ENCODE measurements at regions not wholly inside any gene's neighbourhood (a gene's known extent, or its start where the extent isn't known, plus 50 kb on each side); places are given as distances from the start of the nearest gene placed in this dataset.

DNA sequence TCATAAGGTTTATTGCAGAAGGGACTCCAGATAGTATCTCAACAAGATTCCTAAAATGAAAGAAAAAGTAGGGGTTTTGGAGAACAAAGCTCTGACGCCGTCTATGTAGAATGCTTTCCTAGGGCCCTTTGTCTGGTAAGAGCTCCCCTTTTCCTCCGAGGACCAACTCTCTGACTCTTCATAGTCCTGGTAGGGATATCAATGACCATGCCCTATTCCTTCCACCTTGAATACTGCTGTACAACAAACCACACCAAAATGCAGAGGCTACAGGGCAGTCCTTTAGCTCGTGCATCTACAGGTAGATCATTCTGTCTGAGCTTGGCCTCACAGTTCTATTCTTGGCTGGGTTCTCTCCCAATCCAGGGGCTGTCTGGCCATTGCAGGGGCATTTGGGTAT, 190.3 kb downstream of the WDR11 start:
- DNase-seq, result no peak

DNA sequence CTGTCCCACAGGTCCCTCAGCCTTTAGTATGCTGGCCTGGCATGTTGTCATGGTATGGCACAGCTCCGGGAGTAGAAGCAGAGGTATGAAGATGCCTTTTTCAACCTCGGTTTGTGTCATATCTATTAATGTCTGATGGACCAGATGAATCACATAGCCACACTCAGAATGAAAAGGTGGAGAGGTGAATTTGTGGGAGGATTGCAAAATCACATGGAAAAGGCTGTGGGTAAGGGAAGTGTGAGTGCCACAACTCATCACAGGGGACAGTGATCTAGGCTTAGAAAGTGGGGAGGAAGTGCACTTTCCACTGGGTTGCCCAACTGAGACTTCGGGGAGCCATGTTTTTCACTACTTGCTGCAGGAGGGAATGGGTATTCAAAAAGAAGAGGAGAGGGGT, 190.7 kb downstream of the WDR11 start:
- no peak for DNase-seq

DNA sequence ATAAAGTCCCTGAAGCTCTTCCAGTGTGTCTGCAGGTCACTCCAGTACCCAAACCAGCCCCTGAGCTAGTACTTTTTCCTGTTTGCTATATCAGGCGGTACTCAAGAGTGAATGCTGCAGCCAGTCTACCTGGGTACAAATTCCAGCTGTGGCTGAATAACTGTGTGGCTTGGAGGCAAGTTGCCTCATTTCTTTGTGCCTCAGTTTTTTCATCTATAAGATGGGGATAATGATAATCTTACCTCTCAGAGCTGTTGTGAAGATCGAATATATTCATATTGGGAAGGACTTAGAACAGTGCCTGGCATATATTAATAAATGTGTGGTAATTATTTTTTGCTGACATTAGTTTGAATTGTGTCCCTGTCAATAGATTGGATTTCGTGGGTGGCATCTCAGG, 191.2 kb downstream of the WDR11 start:
- no peak for DNase-seq

DNA sequence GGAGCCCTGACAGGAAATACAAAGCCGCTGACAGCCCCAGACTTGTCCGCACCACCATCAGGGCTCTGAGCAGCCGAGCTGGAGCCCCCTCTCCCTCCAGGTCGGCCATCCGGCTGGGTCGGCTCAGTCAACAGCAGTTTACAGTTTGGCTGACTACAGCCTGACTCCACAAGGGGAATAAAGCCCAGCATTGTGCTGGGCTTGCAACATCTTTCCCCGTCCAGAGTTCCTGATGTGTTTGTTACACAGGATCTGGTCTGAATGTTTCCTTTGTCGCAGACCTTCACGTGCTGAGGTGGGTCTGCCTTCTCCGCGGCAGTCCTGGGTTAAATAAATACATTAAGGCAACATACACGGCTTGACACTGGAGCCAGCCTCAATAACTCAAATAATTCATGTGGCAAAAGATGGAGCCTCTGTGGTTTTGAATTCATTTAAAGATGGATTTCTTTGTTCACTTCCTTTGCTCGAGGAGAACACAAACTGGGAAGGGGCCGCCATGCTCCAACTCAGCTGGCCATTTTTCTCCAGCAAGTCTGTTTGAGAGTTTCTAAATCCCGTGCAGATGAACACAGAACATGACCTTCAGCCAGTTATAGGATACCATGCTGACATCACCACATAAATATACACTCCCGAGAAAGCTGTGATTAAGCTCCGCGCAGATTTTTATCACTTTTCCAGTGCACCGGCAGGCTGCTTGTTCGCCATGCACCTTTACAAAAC, 192.1 kb downstream of the WDR11 start:
- no peak for DNase-seq

DNA sequence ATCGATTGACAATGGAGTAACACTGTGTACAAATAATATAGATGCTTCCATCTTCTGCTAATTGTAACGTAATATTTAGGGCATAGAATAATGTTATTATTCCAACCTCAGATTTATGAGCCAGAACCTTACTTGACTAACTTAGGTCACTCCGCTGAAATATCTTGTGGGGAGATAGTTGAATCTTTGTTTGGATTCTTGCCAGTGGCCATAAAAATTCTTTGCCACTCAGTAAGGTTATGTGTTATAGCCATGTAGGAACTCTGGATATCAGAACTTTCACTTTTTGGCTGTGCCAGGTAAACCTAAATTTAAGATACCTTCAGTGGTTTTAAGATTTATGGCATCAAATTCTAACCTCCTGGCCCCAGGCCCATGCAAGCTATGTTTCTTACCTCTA, 197.6 kb downstream of the WDR11 start:
- DNase-seq, result no peak

DNA sequence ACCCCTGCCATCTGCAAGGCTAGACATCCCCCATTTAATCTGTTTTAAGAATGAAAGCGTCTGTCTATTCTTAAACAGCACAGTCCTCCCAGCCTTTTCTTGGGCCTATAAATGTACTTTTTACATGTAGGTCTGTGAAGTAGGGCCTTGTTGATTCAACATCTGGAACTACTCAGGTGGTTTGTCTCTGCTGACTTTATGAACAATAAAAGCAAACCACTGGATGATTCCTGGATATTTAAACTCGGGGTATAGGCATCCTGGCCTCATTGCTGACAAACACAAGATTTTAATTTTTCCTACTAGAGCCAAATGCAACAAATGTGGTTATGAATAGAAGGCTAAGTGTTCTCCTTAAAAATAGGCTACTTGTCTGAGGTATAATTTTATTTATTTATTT, 198.3 kb downstream of the WDR11 start:
- no peak for DNase-seq

DNA sequence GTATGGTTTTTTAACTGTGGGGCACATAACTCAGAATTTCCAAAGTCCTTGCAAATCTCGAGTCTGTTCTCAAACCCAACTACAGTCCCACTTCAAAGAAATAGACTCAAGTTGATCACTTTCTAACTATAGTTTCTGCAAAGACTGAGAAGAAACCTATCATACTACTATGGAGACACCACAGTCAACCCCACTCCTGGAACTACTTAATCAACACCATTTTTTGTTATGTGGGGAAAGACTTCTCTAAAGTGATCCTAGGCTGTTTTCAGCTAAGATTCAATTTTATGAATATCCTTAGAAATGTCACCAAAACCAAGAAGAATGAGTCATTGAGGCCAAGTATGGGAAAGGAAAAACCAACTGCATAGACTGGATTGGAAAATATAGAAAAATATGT, 198.8 kb downstream of the WDR11 start:
- DNase-seq, result no peak

DNA sequence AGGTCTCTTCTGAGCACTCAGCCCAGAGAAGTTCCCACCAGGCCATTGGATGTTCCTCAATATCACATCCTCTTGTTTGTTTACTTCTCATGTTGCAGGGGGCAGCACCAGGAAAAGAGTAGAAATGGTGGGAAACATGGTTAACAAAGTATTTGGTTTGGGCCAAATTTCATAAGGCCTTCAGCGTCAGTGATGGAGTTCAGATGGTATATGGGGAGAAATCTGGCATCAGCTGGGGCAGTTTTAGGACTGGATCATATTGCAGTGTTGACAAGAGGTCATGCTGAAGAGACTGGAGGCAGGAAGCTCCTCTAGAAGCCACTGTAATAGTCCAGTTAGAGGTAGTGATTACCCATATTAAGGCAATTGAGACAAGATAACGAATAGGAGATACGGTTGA, 200.0 kb downstream of the WDR11 start:
- no peak for DNase-seq

DNA sequence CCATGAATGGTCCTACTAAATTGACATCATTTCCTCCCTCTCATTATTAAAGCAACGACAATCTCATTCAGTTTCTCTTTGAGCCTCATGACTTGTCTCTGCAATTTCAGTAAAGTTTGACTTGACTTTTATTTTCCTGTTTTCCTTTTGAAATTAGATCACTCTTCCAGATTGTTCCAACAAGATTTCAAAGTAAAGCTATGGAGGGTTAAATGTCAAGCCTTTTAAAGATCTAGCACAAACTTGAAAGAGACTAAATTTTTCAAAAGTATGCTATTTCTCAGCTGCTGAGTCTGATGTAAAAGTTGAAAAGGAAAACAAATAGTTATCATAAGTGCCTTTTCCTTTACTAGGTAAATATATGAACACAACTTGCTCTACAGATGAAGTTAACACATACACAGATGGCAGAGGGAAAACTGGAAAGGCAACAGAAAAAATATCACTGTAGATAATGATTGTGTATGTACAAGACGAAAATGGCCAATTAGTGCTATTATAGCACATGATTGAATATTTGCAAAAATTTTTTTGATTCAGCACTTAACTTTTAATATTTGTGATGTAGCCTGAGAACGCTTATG, 200.6 kb downstream of the WDR11 start:
- DNase-seq, result no peak

DNA sequence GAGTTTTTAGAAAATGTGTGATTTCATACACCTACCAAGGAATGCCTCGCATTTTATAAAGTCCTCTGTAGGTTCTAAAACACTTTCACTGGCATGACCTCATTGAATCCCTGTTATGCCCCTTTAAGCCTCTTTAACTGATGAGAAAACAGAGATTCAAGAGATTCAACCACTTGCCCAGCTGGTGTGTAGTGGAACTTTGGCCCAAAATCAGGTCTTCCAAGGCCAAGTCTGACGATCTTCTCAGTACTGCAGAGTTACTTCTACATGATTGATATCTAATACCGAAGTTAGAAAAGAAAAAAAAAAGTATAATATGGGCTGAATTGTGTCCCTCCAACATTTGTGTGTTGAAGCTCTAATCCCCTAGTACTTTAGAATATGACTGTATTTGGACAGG, 202.0 kb downstream of the WDR11 start:
- DNase-seq, result no peak

DNA sequence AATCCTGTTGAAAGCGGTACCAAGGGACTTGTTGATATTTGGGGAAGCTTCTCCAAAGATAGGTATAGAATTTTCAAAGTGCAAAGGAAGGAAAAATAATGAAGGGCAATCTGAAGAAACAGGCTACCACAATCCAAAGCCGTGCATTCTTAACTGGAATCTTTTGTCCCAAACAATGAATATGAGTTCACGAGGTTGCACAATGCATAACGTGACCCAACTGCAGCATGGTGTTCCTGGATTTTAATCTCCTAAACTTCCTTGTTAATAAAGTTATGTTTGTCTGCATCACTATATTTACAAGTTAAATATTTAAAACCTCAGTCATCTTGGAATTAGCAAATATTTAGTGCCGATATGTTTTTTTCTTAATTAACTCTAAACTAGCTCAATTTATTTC, 203.7 kb downstream of the WDR11 start:
- DNase-seq, result no peak

DNA sequence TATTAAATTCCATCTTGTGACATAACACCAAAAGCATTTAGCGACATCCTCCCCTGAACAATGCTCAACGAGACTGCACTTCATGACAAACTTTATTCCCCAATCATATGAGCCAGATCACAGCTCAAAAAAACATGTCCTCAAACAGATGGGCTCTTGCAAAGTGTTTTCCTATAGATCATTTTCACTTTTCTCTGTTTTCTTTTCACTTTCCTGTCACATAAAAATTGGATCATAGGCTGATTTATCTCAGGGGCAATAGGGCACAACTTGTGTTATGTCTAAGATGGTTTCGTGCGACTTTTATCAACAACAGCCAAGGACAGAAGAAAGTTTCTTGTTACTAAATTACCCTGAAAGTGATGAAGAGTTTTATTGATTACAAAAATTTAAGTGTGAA, 206.1 kb downstream of the WDR11 start:
- no peak for DNase-seq

DNA sequence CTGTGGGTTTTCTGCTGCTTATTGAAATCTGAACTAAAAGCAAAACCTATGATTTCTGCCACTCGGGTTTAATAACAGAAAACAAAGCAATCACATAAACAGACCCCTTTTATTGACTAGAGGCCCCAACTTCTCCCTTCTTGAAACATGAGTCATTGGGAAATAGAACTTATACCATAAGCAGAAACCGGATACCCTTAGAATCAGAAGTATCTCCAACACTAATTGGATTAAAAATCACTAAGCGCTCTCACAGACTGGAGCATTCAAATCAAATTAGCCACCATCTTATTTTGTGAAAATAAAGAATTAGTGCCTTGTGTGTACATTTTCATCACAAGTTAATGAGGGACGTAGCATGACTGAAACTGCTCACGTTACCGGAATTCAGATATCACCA, 206.9 kb downstream of the WDR11 start:
- no peak for DNase-seq

DNA sequence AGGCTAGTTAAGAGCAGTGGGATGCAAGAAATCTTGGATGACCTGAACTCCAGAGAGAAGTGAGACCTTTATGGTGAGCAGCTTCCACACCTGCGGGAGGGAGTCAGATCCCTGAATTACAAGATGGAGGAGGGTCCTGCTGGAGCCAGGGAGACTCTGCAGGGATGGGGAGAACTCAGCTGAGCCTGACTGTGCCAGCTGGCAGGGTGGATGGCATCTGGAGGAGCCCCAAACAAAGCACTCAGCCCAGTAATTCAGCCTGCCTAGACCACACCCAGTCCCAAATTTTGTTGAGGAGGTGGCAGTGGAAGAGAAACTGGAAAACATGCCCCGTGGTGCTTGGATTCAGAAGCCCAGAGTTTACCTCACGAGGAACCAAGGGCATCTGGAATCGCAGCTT, 208.2 kb downstream of the WDR11 start:
- no peak for DNase-seq

DNA sequence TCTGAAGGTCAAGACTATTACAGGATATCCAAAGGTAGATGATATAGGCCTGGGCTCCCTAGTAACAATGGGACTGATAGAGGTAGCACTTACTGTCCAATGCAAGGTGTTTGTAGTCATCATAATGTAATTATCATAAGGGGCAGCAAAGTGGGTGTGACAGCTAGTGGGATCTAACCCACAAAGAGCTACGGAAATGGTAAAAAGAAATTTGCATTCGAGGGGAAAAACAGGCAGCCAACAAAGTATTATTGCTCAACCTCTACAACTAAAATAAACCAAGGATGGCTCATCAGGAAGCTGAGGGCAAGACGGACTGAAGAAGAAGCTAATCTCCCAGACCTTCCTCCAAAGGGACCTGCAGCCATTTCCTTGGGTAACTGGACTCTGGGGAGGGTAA, 211.0 kb downstream of the WDR11 start:
- no peak for DNase-seq

DNA sequence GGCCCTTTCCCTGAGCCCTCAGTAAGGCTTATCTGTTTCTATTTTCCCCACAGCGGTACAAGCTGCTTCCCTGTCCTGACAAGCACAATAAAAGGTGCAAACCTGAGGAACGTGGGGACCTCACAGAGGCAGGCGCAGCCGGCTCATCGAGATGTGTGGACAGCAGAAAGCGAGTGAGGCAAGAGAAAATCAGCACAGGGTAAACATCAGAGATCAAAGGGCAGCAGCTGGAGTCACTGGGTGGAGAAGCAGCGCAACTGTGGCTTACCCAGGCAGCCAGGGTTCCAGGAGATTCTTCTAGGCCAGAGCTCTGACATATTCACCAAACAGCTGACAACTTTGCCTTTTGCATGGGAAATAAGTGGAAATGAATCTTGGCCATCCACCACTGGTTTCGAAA, 212.6 kb downstream of the WDR11 start:
- no peak for DNase-seq

DNA sequence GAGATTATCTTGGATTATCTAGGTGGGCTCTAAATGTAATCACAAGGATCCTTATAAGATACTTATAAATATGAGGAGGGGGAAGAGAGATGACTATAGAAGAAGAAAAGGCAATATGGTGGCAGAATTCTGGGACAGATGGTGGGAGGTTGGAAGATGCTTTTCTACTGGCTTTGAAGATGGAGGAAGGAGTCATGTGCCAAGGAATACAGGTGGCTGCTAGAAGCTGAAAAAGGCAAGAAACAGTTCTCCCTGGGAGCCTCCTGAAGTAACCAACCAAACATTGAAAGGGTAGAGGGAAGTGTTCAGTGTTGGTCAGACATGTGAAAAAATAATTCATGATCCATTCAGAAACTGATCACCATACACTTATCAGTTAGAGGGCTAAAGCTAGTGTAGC, 213.3 kb downstream of the WDR11 start:
- no peak for DNase-seq

DNA sequence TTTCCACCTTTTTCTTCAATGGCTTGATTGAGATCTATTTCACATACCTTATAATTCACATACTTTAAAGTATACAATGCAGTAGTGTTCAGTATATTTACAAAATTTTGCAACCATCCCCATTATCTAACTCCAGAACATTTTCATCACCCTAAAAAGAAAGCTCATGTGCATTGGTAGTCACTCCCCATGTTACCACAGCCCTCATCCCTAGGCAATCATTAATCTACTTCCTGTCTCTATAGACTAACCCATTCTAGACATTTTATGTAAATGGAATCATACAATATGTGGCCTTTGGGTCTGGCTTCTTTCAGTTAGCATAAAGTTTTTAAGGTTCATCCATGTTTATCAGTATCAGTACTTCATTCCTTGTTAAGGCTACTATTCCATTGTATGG, 214.2 kb downstream of the WDR11 start:
- no peak for DNase-seq

DNA sequence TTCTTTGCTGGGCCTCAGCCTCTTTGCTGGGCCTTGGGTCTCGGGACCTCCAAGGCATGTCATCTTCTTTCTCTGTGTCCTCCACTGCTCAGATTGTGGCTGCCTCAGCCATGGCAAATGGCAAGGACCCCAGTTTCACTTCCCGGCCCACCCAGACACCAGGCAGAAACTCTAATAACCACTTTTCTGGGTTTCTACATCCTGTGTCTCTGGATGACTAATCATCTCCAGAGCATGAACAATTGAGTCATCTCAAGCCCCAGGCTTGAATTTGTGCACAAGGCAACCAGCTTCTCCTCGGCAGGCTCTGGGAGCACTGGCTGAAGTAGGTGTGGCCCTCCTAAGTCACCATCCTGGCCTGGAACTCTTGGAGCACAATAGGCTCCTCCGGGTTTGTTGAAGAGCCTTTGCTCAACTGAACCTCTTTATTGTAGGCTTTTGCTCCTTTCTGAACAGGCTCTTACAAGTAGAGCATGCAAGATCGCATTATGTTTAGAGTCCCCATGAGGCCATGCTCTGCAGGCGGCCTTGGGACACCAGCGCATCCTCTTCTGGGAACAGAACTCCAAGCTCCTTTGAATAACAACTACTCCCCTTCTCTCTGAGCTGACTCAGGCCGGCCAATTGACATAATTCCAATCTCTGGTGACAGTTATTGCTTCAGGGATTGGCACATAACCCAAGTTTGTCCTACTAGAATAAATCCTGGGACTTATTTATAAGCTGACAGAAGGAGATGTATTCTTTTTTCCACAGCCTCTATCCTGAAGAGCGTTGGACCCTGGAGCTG, 218.1 kb downstream of the WDR11 start:
- no peak for DNase-seq

DNA sequence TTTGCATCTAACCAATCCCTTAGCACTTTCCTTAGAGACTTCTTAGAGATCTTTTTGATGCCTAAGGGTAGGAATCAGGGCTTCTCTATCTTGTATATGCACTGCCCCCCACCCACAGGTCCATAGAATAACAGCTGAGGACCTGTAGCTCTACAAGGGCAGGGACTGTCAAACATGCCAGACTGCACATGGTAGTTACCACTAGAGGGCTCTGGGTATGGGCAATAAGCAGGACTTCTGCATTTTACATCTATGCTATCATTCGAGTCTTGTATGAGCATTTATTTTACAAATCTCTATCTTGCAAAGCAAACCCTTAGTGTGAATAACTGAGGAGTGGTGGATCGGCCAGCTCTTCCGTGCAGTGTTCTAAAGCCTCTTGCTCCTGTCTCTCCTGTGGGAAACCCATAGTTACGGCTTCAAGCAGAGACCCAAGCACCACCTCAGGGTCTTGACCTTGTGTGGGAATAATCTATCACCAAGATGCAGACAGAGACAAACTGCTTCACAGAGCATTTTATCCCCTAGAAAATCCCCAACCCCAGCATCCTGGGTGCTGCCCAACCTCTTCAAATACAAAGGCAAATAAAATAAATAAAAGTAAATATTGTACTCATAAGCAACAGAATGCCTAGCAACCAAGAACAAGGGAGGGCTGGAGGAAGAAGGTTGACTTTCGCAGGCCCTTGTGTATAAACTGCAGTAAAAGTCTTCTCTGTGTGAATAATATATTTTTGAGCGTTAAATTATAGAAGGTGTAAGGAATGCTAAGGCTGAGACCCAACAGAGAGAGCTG, 219.3 kb downstream of the WDR11 start:
- DNase-seq, result no peak

DNA sequence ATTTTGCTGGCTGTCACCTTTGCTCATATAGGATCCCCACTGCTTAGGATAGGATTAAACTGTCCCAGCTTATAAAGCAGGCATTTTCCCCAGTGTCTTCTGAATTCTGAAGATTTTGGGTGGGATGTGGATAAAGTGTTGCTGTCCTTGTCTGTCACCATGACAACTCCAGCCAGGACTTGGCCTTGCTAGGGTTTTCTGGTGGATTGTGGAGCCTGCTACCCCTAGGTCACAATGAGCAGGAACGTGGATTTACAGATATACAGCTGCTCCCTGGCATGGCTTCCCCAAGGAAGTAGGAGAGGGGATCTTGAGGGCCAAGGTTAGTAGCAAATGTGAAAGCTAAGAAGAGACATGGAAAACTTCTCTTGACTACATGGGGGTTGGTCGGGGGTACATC, 220.7 kb downstream of the WDR11 start:
- no peak for DNase-seq

DNA sequence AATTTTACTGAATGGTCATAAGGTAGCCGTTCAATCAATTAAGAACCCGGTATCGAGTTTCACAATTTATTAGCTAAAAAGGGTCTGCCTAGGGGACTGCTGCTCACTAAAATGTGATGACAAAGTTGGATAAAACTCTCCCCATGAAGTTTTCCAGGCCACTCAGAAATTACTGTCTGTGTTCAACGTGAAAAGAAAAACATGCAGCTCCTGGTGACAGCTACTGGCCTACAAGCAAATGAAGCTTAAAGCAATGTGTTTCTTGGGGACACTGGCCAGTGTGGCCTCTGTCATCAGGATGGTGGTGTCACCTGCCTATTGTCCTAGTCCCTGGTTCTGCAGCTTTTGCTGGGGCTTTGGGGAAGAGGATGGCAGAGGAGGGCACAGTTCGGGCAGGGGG, 222.6 kb downstream of the WDR11 start:
- no peak for DNase-seq

Measured in NCI-H526 treated with DMSO at 0.1 percent for 48 hours (cell line).